GM21515 (cell line): ENCODE measurements at regions not wholly inside any gene's neighbourhood (a gene's known extent, or its start where the extent isn't known, plus 50 kb on each side); places are given as distances from the start of the nearest gene placed in this dataset.
"Not testable (repeated sequence)": the region's sequence is repeated elsewhere in the genome, so short reads cannot be mapped to it uniquely, and the experiment has no call there.

Experiments used
- ATAC-seq: cut with Tn5 transposase; IDR thresholded peaks from one replicate; pipeline ENCODE4 v1.9.1; 2021; ENCODE audit not compliant: unreplicated experiment

DNA sequence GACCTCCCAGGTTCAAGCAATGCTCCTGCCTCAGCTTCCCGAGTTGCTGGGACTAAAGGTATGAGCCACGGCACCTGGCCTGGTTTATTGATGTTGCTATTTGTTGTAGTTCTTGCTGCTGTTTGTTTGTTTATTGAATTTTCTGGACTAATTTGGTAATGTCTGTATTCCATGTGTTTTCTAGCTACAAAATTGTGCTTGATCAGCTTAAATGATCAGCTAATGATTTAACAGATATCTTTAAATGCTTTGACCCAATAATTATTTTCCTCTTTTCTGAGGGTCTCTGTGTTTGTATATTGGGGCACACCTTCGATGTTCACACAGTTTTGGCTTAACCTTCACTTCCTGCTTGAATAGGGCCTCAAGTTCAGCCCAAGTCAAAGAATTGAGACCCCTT is 488.1 kb upstream of the HTR2C start:
- no peak for ATAC-seq

GRCh38 chrX:114087543-114087942 is 496.3 kb upstream of the HTR2C start:
- ATAC-seq = no peak

DNA sequence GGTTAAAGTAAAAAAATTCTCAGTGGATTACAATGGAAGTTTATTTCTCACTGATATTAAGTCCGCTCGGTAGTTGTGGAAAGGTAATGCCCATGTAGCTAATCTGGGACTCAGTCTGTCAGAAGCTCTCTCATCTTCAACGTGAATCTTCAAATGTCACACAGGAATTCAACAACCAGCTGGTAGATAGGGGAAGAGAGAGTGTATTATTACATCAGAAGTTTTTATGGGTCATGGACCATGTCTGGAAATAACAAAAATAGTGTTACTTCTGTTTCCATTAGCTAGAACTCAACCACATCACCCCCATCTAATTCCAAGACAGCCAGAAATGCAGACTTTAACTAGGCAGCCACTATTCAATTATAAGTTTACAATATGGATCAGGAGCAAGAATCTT is 506.1 kb upstream of the HTR2C start:
- no peak for ATAC-seq

GRCh38 chrX:114075073-114075673 is 508.7 kb upstream of the HTR2C start:
- no peak for ATAC-seq

DNA sequence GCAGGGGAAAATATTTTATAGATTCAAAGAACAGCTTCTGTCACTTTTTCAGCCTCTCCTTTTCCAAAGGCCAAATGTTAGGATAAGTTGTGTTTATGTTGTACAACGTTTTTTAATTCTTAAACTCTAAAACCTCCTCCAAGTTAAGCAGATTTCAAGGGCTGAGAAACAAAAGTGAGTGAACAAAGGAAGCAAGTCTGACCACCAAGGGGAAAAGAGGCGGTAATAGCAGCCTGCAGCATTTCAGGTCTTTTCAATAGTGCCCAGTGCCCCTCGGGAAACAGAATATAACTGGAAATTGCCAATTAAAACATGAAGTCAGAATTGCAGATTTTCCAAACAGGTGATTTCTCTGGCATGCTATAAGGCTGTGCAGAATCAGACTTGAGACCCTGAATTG is 510.0 kb upstream of the HTR2C start:
- no peak for ATAC-seq

- ATAC-seq = no peak
Measured at GRCh38 chrX:114071412-114071811, 512.5 kb upstream of the HTR2C start.

- ATAC-seq = no peak
Measured at GRCh38 chrX:114065577-114066223, 518.2 kb upstream of the HTR2C start.

GRCh38 chrX:114061226-114061625 is 522.7 kb upstream of the HTR2C start:
- no peak for ATAC-seq

GRCh38 chrX:114058988-114059418 is 524.9 kb upstream of the HTR2C start:
- no peak for ATAC-seq

- ATAC-seq = not testable (repeated sequence)
Measured at GRCh38 chrX:114057422-114057821, 526.5 kb upstream of the HTR2C start.

DNA sequence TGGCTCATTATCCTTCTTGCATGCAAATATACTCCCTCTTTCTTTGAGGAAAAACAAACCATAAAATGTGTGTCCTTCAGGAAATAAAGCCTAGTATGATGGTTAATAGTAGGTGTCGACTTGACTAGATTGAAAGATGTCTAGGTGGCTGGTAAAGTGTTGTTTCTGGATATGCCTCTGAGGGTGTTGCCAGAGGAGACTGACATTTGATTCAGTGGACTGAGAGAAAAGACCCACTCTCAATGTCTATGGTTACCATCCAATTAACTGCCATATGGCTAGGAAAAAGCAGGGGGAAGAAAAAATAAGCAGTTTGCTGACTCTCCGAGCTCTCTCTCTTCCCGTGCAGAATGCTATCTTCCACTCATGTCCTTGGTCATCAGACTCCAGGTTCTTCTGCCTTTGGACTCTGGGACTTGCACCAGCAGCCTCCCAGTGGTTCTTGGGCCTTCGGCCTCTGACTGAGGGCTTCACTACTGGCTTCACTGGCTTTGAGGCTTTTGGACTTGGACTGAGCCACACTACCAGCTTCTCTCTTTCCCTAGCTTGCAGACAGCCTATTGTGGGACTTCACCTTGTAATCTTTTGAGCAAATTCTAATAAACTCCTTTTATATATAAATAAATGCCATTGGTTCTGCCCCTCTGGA is 532.1 kb upstream of the HTR2C start:
- no peak for ATAC-seq

GRCh38 chrX:114050075-114050796 is 533.6 kb upstream of the HTR2C start:
- ATAC-seq = no peak

DNA sequence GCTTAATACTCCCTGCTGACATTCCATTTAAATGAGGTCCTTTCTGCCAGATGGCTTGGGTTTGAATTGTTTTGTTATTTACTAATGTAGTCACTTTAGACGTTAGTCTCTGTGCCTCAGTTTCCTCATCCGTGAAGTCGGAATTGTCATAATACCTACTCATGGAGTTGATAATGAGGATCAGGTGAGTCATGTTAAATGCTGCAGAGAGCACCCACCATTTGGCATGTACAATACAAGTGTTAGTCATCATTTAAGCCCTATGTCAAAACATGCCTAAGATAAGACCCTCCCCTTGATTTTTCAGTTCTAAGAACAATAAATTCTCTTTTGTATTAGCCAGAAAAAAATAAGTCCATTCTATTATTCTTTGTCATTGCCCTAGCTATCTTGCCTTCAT is 534.8 kb upstream of the HTR2C start:
- ATAC-seq = no peak

DNA sequence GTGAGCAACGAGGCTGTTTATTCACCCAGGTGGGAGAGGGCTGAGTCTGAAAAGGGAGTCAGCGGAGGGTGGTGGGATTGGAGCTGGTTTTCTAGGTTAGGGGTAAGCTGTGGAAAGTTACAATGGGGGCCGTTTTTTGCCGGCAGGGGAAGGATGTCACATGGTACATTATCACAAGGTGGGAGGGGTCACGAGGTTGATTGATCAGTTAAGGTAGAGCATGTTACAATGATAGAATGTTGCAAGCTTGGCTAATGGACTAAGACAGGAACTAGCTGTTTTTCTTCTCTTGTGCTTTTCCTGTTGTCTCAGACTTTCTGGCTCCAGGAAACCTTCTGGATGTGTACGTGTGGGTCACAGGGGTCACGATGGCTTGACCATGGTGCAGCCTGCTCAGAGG is 536.3 kb upstream of the HTR2C start:
- ATAC-seq = no peak

DNA sequence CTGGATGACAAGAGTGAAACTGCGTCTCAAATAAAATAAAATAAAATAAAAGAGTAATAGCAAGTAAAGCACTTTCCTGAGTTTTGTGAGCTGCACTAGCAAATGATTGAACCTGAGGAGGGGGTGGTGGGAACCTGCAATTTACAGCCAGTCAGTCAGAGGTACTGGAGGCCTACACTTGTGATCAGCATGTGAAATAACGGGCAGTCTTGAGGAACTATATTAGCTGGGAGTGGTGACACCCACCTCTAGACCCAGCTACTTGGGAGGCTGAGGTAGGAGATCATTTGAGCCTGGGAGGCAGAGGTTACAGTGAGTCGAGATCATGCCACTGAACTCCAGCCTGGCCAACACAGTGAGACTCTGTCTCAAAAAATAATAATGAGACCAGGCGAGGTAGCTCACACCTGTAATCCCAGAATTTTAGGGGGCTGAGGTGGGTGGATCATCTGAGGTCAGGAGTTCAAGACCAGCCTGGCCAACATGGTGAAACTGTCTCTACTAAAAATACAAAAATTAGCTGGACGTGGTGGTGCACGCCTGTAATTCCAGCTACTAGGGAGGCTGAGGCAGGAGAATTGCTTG is 537.1 kb upstream of the HTR2C start:
- ATAC-seq = no peak

- ATAC-seq = not testable (repeated sequence)
Measured at GRCh38 chrX:114041470-114041869, 542.4 kb upstream of the HTR2C start.

GRCh38 chrX:114040661-114041269 is 543.1 kb upstream of the HTR2C start:
- ATAC-seq = not testable (repeated sequence)

GRCh38 chrX:114040111-114040510 is 543.8 kb upstream of the HTR2C start:
- not testable (repeated sequence) for ATAC-seq

GRCh38 chrX:114038358-114038757 is 545.5 kb upstream of the HTR2C start:
- ATAC-seq = no peak

- ATAC-seq = no peak
Measured at GRCh38 chrX:114037515-114037914, 546.4 kb upstream of the HTR2C start.
